Middle frontal gyrus (tissue), 1 donor: ENCODE measurements at regions not wholly inside any gene's neighbourhood (a gene's known extent, or its start where the extent isn't known, plus 50 kb on each side); places are given as distances from the start of the nearest gene placed in this dataset.
"Not testable (repeated sequence)": the region's sequence is repeated elsewhere in the genome, so short reads cannot be mapped to it uniquely, and the experiment has no call there.

ENCODE experiments used
- DNase-seq: peaks from one replicate; pipeline ENCODE4 v3.0.0-alpha.2; 2015; ENCODE audit warnings: low spot score; ENCODE audit errors: extremely low spot score

DNA sequence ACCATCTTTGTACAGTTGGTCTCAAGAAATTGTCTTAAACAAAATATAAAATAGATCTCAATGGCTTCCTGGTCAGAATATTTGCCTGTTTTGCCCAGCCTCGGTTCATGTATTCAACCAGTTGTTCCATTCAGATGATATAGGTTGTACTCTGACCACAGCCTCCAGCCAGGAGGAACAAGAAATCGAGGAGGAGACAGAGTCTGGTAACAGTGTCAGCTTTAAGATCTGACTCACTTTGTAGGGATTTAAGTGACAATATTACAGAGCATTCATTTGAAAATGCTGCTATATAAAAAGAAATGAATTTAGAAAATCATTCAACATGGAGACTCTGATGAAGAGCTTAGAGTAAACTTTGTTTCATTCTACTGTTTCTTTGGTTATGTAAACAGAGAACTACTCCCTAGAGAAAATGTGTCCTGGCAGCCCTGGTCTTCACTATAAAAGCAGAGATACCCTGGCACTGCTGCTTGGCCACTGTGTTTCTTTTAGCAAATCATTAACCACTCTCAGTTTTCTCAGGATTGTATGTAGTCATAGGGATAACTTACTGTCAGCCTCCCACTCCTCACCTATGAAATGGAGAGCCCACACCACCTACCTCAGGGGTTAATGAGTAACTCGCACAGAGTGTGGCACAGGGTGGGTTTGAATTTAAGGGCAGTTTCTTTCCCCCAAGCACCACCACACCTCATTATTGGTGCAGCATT, 53.5 kb downstream of the PAGE2 start:
- DNase-seq, result no peak

DNA sequence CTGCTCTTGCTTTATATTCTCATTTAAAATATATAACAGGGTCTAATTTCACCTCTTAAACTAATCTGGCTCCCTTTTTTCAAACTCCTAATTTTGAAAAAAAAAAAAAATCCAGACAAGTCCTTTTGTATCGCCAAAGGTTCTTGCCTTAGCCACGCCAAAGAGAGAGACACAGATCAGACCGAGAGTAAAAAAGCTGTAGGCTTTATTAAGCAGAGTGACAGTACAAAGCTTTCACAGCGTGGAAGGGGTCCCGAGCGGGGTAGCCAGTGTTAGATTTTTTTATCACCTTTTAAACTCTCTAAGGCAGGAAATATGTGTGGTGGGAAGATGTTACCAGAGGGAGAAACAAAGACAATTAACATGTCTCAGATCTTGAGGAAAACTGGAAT, 54.1 kb downstream of the PAGE2 start:
- DNase-seq, result no peak

DNA sequence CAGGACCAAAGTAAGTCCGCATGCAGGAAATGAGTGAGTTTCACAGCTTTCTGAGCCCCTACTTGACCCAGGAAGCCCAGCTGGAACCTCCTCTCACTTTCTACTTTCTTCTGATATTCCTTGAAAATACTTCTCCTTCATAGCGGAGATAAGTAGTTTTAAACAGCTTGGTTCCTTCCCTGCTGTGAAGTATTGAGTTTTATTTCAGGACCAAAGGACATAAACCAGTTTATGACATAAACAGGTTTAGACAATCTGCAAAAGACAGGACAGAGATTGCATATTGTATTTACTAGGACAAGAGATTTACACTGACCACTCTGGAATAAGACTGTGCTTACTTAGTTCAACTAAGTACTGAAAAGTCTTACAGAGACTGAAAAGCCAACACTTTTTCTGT, 54.8 kb downstream of the PAGE2 start:
- no peak for DNase-seq

DNA sequence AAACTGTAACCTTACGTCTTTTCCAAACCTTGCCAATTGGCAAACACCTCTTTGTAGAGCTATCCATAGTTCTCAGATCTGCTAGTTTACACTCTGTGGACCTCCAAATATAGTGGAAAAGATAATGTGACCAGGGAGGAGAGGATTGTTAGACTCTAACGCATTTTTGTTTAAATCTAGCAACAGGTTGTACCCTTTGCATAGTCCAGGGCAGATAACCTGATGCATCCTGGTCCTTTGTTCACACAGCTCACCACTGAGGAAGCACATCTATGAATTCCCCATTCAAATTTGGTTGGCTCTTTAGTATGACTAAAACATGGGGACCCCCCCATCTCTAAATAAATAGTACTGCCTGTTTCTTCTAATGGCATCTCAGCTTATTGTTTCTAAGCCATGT, 55.9 kb downstream of the PAGE2 start:
- no peak for DNase-seq

DNA sequence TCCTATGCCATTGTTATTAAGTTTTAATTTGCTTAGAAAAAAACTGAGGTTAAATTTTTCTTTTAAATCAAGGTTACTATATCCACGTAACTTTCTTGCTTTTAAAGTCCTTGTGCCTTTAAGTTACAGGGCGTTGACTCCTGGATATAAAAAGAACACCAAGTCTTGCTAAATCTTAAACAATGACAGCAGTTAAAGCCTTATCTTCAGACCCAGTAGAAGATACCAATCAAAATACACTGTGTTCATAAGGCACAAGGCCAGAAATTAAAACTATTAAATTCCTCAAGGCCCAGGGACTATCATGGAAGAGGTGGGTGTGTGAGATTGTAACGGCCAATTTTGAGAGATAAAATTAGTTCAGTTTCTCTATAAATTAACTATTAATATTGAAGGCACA, 60.4 kb downstream of the PAGE2 start:
- no peak for DNase-seq

DNA sequence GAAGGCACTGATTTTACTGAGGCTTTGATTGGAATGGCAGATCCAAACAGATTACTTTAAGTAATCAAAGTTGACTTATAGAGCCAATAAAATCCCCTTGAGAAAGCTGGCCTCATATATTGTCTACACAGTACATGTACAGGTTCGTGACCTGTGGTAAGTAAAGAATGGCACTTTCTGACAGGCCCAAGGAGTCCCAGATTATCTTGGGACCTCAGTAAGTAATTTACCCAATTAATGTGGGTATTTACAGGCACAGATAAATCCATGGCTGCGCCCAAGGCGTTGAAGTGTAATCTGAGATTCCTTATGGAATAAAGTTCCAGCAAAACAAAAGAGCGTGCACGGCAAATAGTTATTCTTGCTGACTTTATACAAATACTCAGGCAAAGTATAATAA, 62.4 kb downstream of the PAGE2 start:
- no peak for DNase-seq

DNA sequence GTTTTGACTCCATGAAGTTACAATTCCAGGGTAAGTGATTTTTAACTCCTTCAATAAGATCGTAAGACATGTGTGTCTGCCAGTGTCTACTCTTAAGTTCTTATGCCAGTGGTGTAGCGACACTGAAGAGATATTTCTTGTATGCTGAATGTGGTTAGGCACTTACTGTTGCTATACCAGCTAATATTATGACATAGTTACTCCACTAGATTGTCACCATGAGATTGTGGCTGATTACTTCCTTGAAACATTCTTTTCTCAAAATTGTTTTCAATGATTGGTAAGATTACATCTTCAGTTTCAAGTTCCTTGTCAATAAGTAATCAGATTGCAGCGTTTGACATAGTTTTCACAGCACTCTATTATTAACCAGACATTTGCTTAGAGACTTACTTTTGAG, 60.6 kb upstream of the PAGE5 start:
- no peak for DNase-seq

DNA sequence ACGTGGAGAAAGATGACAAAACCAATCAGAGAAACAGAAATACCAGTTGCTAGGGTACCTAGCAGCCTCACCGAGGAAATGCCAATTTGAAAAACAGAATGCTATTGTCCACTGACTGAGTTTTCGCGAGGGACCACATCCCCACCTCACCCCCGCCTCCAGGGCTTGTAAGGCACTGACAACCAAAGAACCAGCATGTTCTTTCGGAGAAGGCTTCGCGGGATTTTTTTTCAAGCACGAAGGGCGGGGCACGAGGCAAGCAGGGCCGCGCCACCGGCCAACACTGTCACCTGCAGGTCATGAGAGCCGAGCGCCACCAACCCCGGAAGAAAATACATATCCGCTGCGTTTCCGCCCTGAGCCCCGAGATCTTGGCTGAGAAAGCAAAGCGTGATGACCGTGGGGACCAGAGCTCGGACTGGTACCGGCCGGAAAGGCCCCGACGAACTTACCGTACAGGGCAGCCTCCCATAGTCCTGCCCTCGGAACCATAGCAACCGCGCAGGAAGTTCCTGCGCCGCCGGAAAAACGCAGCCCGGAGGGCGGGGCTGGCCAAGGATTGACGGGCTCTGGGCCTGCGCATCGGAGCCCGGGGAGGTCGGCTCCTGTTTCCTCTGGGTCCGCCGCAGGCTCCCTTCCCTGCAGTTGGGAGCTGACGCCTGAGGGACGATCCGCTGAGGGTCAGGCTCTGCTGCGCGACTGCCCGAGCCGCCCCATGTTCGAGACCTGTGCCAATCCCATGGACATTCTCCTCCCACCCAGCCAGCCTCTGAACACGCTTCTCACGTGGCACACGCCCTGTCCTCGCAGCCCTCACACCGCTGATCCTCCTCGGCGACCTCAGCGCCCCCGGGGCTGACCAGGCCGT, 59.2 kb upstream of the PAGE5 start:
- DNase-seq, result peak; percentile 71

DNA sequence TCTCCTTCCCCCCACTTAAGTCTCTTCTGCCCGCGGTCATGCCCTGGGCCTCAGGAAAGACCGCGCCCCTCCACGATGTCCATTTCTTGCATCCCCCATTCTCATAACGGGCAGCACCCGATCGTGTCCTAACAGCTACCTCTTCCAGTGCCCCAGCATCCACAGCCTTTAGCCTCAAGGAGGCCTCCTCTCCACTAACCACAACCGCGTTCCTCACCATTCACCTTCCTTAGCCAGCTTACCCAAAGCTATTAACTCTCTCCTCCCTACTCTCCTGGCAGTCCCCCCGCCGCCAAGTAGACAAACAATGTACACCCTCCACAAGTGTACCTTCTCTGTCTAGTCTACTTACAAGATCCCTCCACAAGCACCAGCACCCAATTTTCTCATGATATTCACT, 58.6 kb upstream of the PAGE5 start:
- no peak for DNase-seq

DNA sequence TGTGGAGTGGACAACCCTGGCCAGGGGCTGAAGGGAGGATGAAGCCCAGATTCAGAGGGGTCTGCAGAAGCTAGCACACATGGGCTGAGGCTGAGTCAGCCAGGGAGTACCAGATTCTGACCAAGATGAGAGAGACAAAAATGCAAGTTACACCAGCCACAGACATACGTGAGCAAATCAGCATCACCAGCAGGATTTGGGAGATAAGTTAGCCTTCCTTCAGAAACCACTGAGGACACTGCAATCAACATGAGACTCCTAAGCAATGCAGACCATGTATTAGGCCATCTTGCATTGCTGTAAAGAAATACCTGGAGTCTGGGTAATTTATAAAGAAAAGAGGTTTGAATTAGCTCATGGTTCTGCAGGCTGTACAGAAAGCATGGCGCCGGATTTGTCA, 57.0 kb upstream of the PAGE5 start:
- no peak for DNase-seq

DNA sequence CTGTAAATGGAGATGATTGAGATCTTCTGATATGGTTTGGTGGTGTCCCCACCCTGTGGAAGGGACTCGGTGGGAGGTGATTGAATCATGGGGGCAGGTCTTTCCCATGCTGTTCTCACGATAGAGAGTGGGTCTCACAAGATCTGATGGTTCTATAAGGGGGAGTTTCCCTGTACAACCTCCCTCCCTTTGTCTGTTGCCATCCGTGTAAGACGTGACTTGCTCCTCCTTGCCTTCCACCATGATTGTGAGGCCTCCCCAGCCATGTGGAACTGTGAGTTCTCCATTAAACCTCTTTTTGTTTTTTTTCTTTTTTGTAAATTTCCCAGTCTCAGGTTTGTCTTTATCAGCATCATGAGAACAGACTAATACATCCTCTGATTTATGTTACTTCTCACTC, 55.1 kb upstream of the PAGE5 start:
- DNase-seq, result not testable (repeated sequence)

DNA sequence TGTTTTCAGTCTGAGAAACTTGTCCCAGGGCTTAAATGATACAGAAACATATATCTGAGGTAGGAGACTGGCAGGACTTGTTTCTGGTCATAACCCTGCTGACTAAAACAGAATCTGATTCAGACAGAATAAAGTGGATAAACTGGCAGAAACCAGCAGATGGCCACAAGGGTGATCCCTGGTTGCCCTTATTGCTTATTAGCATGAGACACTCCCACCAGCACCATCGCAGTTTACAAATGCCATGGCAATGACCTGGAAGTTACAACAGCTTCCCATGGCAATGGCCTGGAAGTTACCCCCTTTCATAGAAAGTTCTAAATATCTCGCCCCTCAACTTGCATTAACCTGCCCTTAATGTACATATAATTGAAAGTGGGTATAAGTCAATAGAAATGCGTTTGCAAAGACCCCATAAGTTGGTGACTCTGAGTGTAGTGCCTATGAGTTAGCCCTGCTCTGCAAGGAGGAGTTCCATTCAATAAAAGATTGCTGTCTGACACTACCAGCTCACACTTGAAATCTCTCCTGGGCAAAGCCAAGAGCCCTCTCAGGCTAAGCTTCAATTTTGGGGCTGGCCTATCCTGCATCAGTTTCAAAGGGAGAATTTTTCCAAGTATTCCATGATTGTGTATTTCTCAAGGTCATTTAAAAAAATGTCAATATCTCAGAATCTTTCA, 52.9 kb upstream of the PAGE5 start:
- no peak for DNase-seq

DNA sequence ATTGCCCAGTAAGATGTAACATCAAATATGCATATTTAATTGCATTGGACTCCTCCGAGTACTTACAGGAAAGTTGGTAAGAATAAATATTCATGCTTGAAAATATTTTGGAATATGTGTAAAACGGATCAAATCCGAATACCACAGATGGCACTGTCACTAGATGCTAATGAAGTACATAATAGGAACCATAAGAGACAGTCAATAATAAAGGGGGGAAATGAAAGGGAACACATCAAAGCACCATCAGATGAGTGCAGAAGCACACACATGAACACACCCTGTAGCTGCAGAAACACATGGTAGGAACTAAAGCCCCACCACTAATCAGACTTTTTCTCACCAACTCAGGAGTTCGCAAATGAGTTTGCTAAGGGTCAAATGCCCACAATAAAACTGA, 52.2 kb upstream of the PAGE5 start:
- no peak for DNase-seq

DNA sequence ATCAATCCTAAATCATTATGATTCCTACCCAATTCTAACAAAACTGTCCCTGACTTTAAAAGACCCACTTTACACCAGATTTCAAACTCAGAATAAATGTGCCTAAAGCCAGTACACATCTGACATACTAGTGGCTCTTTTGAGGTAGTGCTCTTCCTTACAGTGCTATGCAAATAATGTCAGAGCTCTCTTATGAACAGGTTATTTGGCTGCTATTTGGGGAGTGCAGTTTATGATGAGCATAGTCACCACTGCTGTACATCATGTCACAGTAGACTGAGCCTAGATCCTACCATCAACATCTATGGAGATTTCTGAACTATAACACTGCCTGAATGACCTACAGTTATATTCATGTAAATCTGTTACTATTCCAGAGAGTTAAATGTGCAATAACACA, 50.4 kb upstream of the PAGE5 start:
- DNase-seq, result no peak
